ENCODE measurements at regions not wholly inside any gene's neighbourhood (a gene's known extent, or its start where the extent isn't known, plus 50 kb on each side); places are given as distances from the start of the nearest gene placed in this dataset.

- no peak for TF ChIP-seq HDAC2 (IDR thresholded peaks at IDR 0.05; ENCODE audit: borderline replicate concordance in 1 of 2, low read depth in 2 of 2, low read length in 2 of 2)
These were observed 78.6 kb upstream of the MYL2 start (continued) for GRCh38 chr12:110998971-110999370.
